ENCODE measurements at regions not wholly inside any gene's neighbourhood (a gene's known extent, or its start where the extent isn't known, plus 50 kb on each side); places are given as distances from the start of the nearest gene placed in this dataset.
"Not testable (repeated sequence)": the region's sequence is repeated elsewhere in the genome, so short reads cannot be mapped to it uniquely, and the experiment has no call there.

DNA sequence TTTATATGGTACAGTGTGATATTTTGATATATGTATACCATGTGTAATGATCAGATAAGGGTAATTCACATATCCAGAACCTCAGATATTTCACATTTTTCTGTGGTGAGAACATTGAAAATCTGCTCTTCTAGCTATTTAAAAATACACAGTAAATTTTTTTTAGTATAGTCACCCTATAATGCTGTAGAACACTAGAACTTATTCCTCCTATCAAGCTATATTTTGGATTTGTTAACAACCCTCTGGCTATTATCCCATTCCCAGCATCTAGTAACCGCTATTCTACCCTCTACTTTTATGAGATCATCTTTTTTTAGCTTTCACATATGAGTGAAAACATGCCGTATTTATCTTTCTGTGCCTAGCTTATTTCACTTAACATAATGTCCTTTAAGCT lies 65.5 kb upstream of the SYT9 start:
- H3K27ac ChIP-seq, result no peak overlapping the region
- no peak overlapping the region for H3K4me3 ChIP-seq
- intact Hi-C loops (cut with DNase I; ENCODE audit: low total_unique reads), result no loop called here
- no peaks in the 10 kb centered on the region for H3K36me3 ChIP-seq
- no peak for DNase-seq
- TF ChIP-seq, protein P1, sequence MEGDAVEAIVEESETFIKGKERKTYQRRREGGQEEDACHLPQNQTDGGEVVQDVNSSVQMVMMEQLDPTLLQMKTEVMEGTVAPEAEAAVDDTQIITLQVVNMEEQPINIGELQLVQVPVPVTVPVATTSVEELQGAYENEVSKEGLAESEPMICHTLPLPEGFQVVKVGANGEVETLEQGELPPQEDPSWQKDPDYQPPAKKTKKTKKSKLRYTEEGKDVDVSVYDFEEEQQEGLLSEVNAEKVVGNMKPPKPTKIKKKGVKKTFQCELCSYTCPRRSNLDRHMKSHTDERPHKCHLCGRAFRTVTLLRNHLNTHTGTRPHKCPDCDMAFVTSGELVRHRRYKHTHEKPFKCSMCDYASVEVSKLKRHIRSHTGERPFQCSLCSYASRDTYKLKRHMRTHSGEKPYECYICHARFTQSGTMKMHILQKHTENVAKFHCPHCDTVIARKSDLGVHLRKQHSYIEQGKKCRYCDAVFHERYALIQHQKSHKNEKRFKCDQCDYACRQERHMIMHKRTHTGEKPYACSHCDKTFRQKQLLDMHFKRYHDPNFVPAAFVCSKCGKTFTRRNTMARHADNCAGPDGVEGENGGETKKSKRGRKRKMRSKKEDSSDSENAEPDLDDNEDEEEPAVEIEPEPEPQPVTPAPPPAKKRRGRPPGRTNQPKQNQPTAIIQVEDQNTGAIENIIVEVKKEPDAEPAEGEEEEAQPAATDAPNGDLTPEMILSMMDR (IDR thresholded peaks at IDR 0.05), result no peak
- no peak for TF ChIP-seq EP300 (IDR thresholded peaks at IDR 0.05)
- no peak for TF ChIP-seq POLR2A (IDR thresholded peaks at IDR 0.05)
- no peak for TF ChIP-seq POLR2AphosphoS5 (IDR thresholded peaks at IDR 0.05)
- 67 to 75% (median 71%) methylated on average over 2 of the region's 2 CpGs for WGBS, 5 donors
- no peaks in the 10 kb centered on the region for H3K4me1 ChIP-seq
- no peaks in the 10 kb centered on the region for H3K27me3 ChIP-seq
- H3K9me3 ChIP-seq, result peaks cover 0 to 5% (median 0%) of the 10 kb centered on the region in 4 donors

DNA sequence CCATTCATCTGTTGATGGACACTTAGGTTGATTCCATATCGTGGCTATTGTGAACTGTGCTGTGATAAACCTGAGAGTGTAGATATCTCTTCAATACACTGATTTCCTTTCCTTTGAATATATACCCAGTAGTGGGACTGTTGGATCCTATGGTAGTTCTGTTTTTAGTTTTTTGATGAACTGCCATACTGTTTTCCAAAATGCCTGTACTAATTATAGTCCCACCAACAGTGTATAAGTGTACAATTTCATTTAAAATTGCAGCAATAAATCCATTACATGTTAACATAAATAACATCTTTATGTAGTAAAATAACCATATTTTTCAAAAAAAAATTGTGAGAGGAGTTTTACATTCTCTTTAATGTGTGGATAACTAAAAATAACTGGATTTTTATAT lies 65.0 kb upstream of the SYT9 start:
- Histone ChIP-seq H3K9me3 (peaks cover 0 to 5% (median 0%) of the 10 kb centered on the region in 4 donors), H3K27ac (no peak overlapping the region), H3K27me3 (no peaks in the 10 kb centered on the region), H3K4me3 (no peak overlapping the region), H3K4me1 (no peaks in the 10 kb centered on the region), H3K36me3 (no peaks in the 10 kb centered on the region)
- TF ChIP-seq EP300 (IDR thresholded peaks at IDR 0.05) (no peak), POLR2A (IDR thresholded peaks at IDR 0.05) (no peak), POLR2AphosphoS5 (IDR thresholded peaks at IDR 0.05) (no peak)
- TF ChIP-seq, protein P1 (IDR thresholded peaks at IDR 0.05), result no peak
- 30 to 71% (median 59%) methylated on average over 1 of the region's 1 CpG for WGBS, 5 donors
- no peak for DNase-seq
- intact Hi-C loops (cut with DNase I; ENCODE audit: low total_unique reads), result no loop called here

DNA sequence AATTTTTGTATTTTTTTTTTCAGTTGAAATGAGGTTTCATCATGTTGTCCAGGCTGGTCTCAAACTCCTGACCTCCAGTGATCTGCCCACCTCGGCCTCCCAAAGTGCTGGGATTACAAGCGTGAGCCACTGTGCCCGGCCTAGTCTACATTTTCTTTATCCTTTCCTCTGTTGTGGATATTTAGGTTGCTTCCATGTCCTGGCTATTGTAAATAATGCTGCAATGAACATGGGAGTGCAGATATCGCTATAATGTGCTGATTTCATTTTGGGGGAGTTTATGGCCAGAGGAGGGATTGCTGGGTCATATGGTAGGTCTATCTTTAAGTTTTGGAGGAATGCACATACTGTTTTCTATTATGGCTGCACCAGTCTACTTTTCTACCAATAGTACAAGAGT lies 58.9 kb upstream of the SYT9 start:
- intact Hi-C loops (cut with DNase I; ENCODE audit: low total_unique reads); H3K36me3 ChIP-seq; DNase-seq; H3K27ac ChIP-seq; H3K9me3 ChIP-seq; H3K27me3 ChIP-seq; H3K4me1 ChIP-seq; H3K4me3 ChIP-seq: not testable (repeated sequence)
- WGBS, 5 donors, result 85 to 89% (median 86%) methylated on average over 4 of the region's 4 CpGs

GRCh38 chr11:7196396-7197146 lies 55.1 kb upstream of the SYT9 start:
- H3K27ac ChIP-seq, result no peak overlapping the region
- TF ChIP-seq, protein P1 (IDR thresholded peaks at IDR 0.05), result no peak
- TF ChIP-seq POLR2A (IDR thresholded peaks at IDR 0.05), result no peak
- no peak for TF ChIP-seq POLR2AphosphoS5 (IDR thresholded peaks at IDR 0.05)
- TF ChIP-seq EP300 (IDR thresholded peaks at IDR 0.05), result no peak

DNA sequence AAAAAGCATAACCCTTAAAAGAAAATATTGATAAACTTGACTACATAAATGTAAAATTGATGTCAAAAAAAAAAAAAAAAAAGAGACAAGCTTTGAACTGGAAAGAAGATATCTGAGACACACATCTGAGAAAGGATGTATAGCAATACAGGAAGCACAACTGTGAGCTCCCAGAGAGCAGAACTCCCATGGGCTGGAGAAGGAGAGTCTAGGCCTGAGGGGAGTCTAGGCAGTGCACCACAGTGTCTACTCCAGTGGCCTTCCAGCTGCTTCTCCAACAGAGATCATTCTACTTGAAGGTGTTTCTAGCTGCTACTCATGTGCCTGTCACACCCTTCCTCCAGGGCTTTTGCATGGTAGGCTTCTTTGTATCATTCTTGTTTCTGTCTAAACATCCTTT lies 54.2 kb upstream of the SYT9 start:
- Histone ChIP-seq H3K27ac (no peak overlapping the region), H3K27me3 (no peaks in the 10 kb centered on the region), H3K4me3 (no peak overlapping the region), H3K9me3 (no peaks in the 10 kb centered on the region), H3K36me3 (no peaks in the 10 kb centered on the region), H3K4me1 (no peaks in the 10 kb centered on the region)
- TF ChIP-seq, protein P1 (IDR thresholded peaks at IDR 0.05), result no peak
- no peak for DNase-seq
- intact Hi-C loops (cut with DNase I; ENCODE audit: low total_unique reads), result no loop called here

More at GRCh38 chr11:7196396-7197146, 55.1 kb upstream of the SYT9 start:
- no peak overlapping the region for H3K4me3 ChIP-seq
- no peaks in the 10 kb centered on the region for H3K27me3 ChIP-seq
- no peaks in the 10 kb centered on the region for H3K4me1 ChIP-seq
- no peaks in the 10 kb centered on the region for H3K9me3 ChIP-seq
- no peaks in the 10 kb centered on the region for H3K36me3 ChIP-seq
- 62 to 79% (median 69%) methylated on average over 1 of the region's 1 CpG for WGBS, 5 donors
- intact Hi-C loops (cut with DNase I; ENCODE audit: low total_unique reads), result no loop called here
- DNase-seq, result no peak
